GM12878 (cell line): ENCODE measurements at regions not wholly inside any gene's neighbourhood (a gene's known extent, or its start where the extent isn't known, plus 50 kb on each side); places are given as distances from the start of the nearest gene placed in this dataset.

ENCODE experiments used
- ATAC-seq: fragments of 200-7000 bp; cut with Tn5 transposase; 3 replicates; pipeline ENCODE4 v1.9.1; 2020; ENCODE audit warnings: mild to moderate bottlenecking, moderate library complexity
- BruUV-seq: library from RNA; stranded (reverse); fragments of 400-500 nt; replicated peaks from 2 replicates; lab custom pipeline; 2021; lab: Mats Ljungman, UMichigan
- CTCF ChIA-PET: fragments of 300-600 bp; sonication (Branson Sonifier 250); formaldehyde crosslinking; extraction: SDS; loops from one replicate; lab custom pipeline; 2021; ENCODE audit warnings: inconsistent platforms; lab: Yijun Ruan, JAX
- POLR2A ChIA-PET: fragments of 350-600 bp; formaldehyde crosslinking; extraction: SDS; loops from one replicate; lab custom pipeline; 2021; ENCODE audit warnings: inconsistent platforms; lab: Charles Lee
- RAD21 ChIA-PET: fragments of 300-600 bp; sonication (Branson Sonifier 250); formaldehyde crosslinking; loops from one replicate; lab custom pipeline; 2023; ENCODE audit warnings: antibody characterized with exemption; ENCODE audit not compliant: unreplicated experiment; lab: Charles Lee
- SMC1A ChIA-PET: fragments of 300-600 bp; sonication (Branson Sonifier 250); formaldehyde crosslinking; loops from one replicate; lab custom pipeline; 2023; ENCODE audit not compliant: unreplicated experiment, uncharacterized antibody; lab: Charles Lee
- DNase-seq: peaks from one replicate; pipeline ENCODE4 v3.0.0-alpha.2; 2011; ENCODE audit warnings: low read depth, low spot score
- FAIRE-seq: peaks from 3 replicates; lab custom pipeline; 2011; peaks lifted over from hg19 to GRCh38; lab: Jason Lieb, UNC
- H2AFZ ChIP-seq: 2 replicates; pipeline ENCODE4 v1.6.0; 2011; ENCODE audit warnings: low read depth, low read length, control low read depth; ENCODE audit not compliant: control insufficient read depth
- H3K27ac ChIP-seq: 2 replicates; pipeline ENCODE4 v1.5.1; 2011; ENCODE audit warnings: control low read depth; ENCODE audit not compliant: control insufficient read depth, insufficient read depth
- H3K27me3 ChIP-seq, 2 experiments: replicated peaks in 1 of 2; 2 replicates each; pipeline versions ENCODE4 v1.6.0 to v1.6.1; 2011; ENCODE audit warnings: low read length in 1 of 2; ENCODE audit not compliant: control insufficient read depth in 2 of 2, insufficient read depth in 2 of 2
- H3K36me3 ChIP-seq, 2 experiments: 2 replicates each; pipeline ENCODE4 v1.5.1; 2011; ENCODE audit warnings: low read length in 1 of 2; ENCODE audit not compliant: control insufficient read depth in 2 of 2, insufficient read depth in 2 of 2
- H3K4me1 ChIP-seq: 2 replicates; pipeline ENCODE4 v1.6.1; 2011; ENCODE audit warnings: mild to moderate bottlenecking, low read length, moderate library complexity, mixed read lengths; ENCODE audit not compliant: control insufficient read depth, insufficient read depth
- H3K4me2 ChIP-seq: 2 replicates; pipeline ENCODE4 v1.6.0; 2011; ENCODE audit warnings: control low read depth; ENCODE audit not compliant: control insufficient read depth, insufficient read depth
- H3K4me3 ChIP-seq: fragments of 200-600 bp; sonication (generic); 2 replicates; pipeline ENCODE4 v1.5.1; 2016
- H3K79me2 ChIP-seq: 2 replicates; pipeline ENCODE4 v1.6.0; 2011; ENCODE audit warnings: low read length; ENCODE audit not compliant: control insufficient read depth, insufficient read depth
- H3K9ac ChIP-seq: 2 replicates; pipeline ENCODE4 v1.8.0; 2011; ENCODE audit warnings: low read length, control low read depth, mixed read lengths; ENCODE audit not compliant: control insufficient read depth, insufficient read depth
- H3K9me3 ChIP-seq: replicated peaks from 3 replicates; pipeline ENCODE4 v1.5.1; 2011; ENCODE audit warnings: mild to moderate bottlenecking, low read length; ENCODE audit not compliant: control insufficient read depth, insufficient read depth
- H4K20me1 ChIP-seq: 2 replicates; pipeline ENCODE4 v1.6.0; 2011; ENCODE audit not compliant: control insufficient read depth, insufficient read depth
- CREB1 ChIP-seq: IDR thresholded peaks from 2 replicates; pipeline ENCODE4 v1.6.1; 2012; ENCODE audit warnings: low read depth, mild to moderate bottlenecking, inconsistent platforms
- E2F8 ChIP-seq: fragments of 450-650 bp; IDR thresholded peaks from 2 replicates; pipeline ENCODE4 v1.6.1; 2018; ENCODE audit warnings: mild to moderate bottlenecking, low read depth, moderate library complexity; ENCODE audit not compliant: partially characterized antibody
- FOXM1 ChIP-seq: IDR thresholded peaks from 2 replicates; pipeline ENCODE4 v1.6.1; 2012; ENCODE audit warnings: low read depth, mild to moderate bottlenecking, inconsistent platforms, low read length, moderate library complexity
- JUND ChIP-seq: IDR thresholded peaks from 2 replicates; pipeline ENCODE4 v1.6.1; 2012; ENCODE audit warnings: low read depth, mild to moderate bottlenecking, low read length, improper control_type of control experiment, moderate library complexity
- MAX ChIP-seq: IDR thresholded peaks from 2 replicates; pipeline ENCODE4 v1.6.1; 2012; ENCODE audit warnings: low read depth, low read length, improper control_type of control experiment
- MTA2 ChIP-seq: fragments of 450-650 bp; IDR thresholded peaks from 2 replicates; pipeline ENCODE4 v1.6.1; 2016; ENCODE audit warnings: low read depth, mild to moderate bottlenecking, moderate library complexity
- MXI1 ChIP-seq: fragments of 150-350 bp; IDR thresholded peaks from 2 replicates; pipeline ENCODE4 v1.6.1; 2011; ENCODE audit warnings: low read depth, mild to moderate bottlenecking, inconsistent platforms, low read length, improper control_type of control experiment
- MYC ChIP-seq: IDR thresholded peaks from 2 replicates; pipeline ENCODE4 v1.6.1; 2011; ENCODE audit warnings: mild to moderate bottlenecking, low read length, moderate library complexity, inconsistent platforms; ENCODE audit not compliant: insufficient read depth, insufficient replicate concordance, insufficient read length, severe bottlenecking
- NR2C2 ChIP-seq: IDR thresholded peaks from 2 replicates; pipeline ENCODE4 v1.6.1; 2011; ENCODE audit warnings: borderline replicate concordance, low read depth; ENCODE audit not compliant: control insufficient read depth, insufficient read length
- SMAD1 ChIP-seq: fragments of 450-650 bp; IDR thresholded peaks from 2 replicates; pipeline ENCODE4 v1.6.1; 2018; ENCODE audit warnings: mild to moderate bottlenecking, low read depth; ENCODE audit not compliant: partially characterized antibody
- SREBF1 ChIP-seq: IDR thresholded peaks from 2 replicates; pipeline ENCODE4 v1.6.1; 2012; ENCODE audit warnings: mild to moderate bottlenecking, low read length
- TAF1 ChIP-seq: IDR thresholded peaks from 2 replicates; pipeline ENCODE4 v1.6.1; 2011; ENCODE audit warnings: mild to moderate bottlenecking, low read depth, low read length, borderline replicate concordance
- USF2 ChIP-seq: IDR thresholded peaks from 2 replicates; pipeline ENCODE4 v1.6.1; 2011; ENCODE audit warnings: low read depth, low read length, improper control_type of control experiment, borderline replicate concordance
- ZBTB11 ChIP-seq: fragments of 450-650 bp; formaldehyde crosslinking; IDR thresholded peaks from 2 replicates; pipeline ENCODE4 v1.5.0; 2022; ENCODE audit warnings: mild to moderate bottlenecking, missing genetic modification characterization
- ZNF622 ChIP-seq: fragments of 450-650 bp; IDR thresholded peaks from 2 replicates; pipeline ENCODE4 v1.6.1; 2017; ENCODE audit warnings: mild to moderate bottlenecking, inconsistent platforms
- WGBS: methylation state at CpG from one replicate; pipeline ENCODE4 v1.1.6; 2016; ENCODE audit warnings: low lambda C conversion rate; ENCODE audit not compliant: insufficient replicate concordance, insufficient coverage; ENCODE audit errors: missing lambda C conversion rate; 5-methylcytosine and 5-hydroxymethylcytosine counted together
- in situ Hi-C: fragments of 300-500 bp; cut with MboI; formaldehyde crosslinking; loops from 9 replicates; pipeline ENCODE4 v1.14.3; 2018; ENCODE audit warnings: mixed read lengths
- intact Hi-C: fragments of 100-400 bp; cut with micrococcal nuclease; formaldehyde crosslinking; loops from one replicate; pipeline ENCODE4 v1.14.2; 2022; ENCODE audit not compliant: unreplicated experiment

- BruUV-seq = no TSS peak
- peak overlapping the region; percentile 97 for H2AFZ ChIP-seq
- H3K9me3 ChIP-seq = no peaks in the 10 kb centered on the region
- DNase-seq (peak; percentile 81), ATAC-seq (peak; percentile 96), FAIRE-seq (peak; percentile 72)
- peak overlapping the region; percentile 85 for H3K9ac ChIP-seq
- ChIA-PET RAD21 (interaction anchor here (0.5 to 3.0 kb wide), 17 partner anchors 22 to 980 kb away, joined by 3 to 12 read pairs (median 3); partner anchors contain the start of gene CDC25A), POLR2A (interaction anchor here (0.5 to 2.3 kb wide), 13 partner anchors 9 to 581 kb away, joined by 3 to 17 read pairs (median 4); no protein-coding TSS in a partner anchor), CTCF (interaction anchor here (0.6 to 4.2 kb wide), 6 partner anchors 61 to 351 kb away, joined by 3 to 19 read pairs (median 3); partner anchors contain the start of genes CCDC51 and TMA7), SMC1A (interaction anchor here (0.7 to 2.2 kb wide), 8 partner anchors 13 to 100 kb away, joined by 3 to 9 read pairs (median 4); no protein-coding TSS in a partner anchor)
- H3K4me2 ChIP-seq = peak overlapping the region; percentile 80; the same call in 1 of the 2 replicates
- H3K27me3 ChIP-seq = no peaks in the 10 kb centered on the region
- no peaks in the 10 kb centered on the region for H4K20me1 ChIP-seq
- peaks cover 6% of the 10 kb centered on the region; the same call in 1 of the 2 replicates for H3K4me1 ChIP-seq
- peak overlapping the region; percentile 79 for H3K27ac ChIP-seq
- H3K4me3 ChIP-seq = peak overlapping the region; percentile 87
- intact Hi-C loops (loop anchor here (5.0 kb wide), 1 partner anchor 63 kb away; no protein-coding TSS in a partner anchor), in situ Hi-C loops (no loop called here)
- H3K79me2 ChIP-seq = peaks cover 47% of the 10 kb centered on the region
- H3K36me3 ChIP-seq = no peaks in the 10 kb centered on the region
- WGBS = under 1% methylated on average over 77 of the region's 79 CpGs
- TF ChIP-seq SREBF1 (no peak), USF2 (no peak), MXI1 (peak; percentile 89), FOXM1 (no peak), ZNF622 (no peak), MTA2 (no peak), CREB1 (peak; percentile 77), TAF1 (peak; percentile 84; the same call in 1 of the 2 replicates), E2F8 (no peak), NR2C2 (no peak), MAX (no peak; the same call in 1 of the 2 replicates), SMAD1 (no peak), MYC (peak; percentile 69), ZBTB11 (CRISPR knock-in tag) (no peak), JUND (no peak)
These were observed 72.7 kb upstream of the MAP4 start for GRCh38 chr3:48088749-48089466.
